NCI-H345 treated with DMSO at 0.1 percent for 48 hours (cell line): ENCODE measurements at regions not wholly inside any gene's neighbourhood (a gene's known extent, or its start where the extent isn't known, plus 50 kb on each side); places are given as distances from the start of the nearest gene placed in this dataset.
"Not testable (repeated sequence)": the region's sequence is repeated elsewhere in the genome, so short reads cannot be mapped to it uniquely, and the experiment has no call there.

ENCODE experiments used
- DNase-seq: peaks from one replicate; lab custom pipeline; 2025; ENCODE audit not compliant: unreplicated experiment; lab: John Stamatoyannopoulos, UW

DNA sequence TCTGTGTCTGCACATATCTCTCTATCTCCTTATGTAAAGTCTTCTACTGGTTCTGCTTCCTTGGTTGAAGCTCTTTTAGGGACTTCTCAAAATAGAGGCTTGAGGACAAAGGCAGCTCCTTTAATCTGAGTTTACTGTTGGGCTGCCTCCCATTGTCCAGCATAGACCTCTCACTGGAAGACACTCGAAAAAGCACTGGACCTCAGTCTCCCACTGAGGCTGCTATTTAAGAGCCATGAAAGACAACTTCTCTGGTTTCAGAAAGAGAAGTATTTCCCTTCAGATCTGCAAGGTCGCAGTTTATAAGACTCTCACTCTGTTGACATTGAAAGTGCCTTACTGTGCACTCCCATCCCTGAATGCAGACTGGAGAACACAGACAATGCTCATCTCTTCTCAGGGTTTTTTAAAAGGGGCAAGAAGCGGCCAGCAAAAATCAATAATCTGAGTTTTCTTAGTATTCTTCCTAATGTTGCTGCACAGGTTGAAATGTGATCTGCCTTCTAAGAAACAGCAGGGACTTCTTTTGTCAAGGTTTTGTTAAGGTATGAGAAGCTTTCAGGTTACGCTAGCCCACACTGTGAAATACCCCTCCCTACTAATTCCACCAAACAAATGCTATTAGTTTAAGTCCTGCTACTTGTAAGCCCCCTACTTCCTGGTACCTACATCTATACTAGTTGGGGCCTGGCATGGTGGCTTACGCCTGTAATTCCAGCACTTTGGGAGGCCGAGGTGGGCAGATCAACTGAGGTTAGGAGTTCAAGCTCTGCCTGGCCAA lies 450.0 kb upstream of the SLC10A2 start:
- DNase-seq: no peak

DNA sequence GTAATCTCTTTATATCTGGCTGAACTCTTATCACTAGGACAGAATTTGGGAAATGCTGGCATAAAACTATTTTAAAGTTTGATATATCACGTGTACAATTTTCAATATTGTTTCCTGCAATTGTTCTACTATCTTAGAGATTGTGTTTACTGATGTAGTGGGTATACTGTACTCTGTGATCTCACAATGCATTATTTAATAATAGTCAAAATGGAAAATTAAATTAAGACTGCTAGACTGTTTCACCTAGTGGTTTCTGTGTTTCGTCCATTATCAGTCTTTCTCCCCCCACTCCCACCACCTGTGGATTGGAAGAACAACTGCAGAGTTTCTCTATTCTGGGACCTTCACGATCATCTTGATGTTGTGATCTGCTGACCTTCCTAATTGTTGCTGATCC lies 449.2 kb upstream of the SLC10A2 start:
- no peak for DNase-seq

GRCh38 chr13:103514619-103515018 lies 448.4 kb upstream of the SLC10A2 start:
- no peak for DNase-seq

DNA sequence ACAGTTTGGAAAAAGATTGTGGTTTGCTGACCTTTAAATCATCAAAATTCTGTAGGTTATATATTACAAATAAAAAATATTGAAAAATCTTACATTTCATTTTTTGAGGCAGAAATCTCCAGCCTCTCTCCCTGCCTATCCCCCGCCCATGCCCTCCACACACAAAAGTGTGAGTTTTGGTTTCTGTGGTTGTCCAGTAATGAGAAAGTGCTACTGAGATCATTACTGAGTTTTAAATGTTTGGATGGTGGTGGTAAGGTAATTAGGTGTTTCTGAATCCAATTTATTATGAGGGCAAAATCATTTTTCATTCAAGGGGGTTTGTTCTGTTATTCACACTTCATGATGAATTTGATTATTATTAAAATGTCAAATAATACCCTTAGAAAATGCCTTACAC lies 448.0 kb upstream of the SLC10A2 start:
- no peak for DNase-seq

GRCh38 chr13:103510007-103510535 lies 443.9 kb upstream of the SLC10A2 start:
- DNase-seq: no peak

- DNase-seq: no peak
These were observed 431.2 kb upstream of the SLC10A2 start for GRCh38 chr13:103497404-103497803.

DNA sequence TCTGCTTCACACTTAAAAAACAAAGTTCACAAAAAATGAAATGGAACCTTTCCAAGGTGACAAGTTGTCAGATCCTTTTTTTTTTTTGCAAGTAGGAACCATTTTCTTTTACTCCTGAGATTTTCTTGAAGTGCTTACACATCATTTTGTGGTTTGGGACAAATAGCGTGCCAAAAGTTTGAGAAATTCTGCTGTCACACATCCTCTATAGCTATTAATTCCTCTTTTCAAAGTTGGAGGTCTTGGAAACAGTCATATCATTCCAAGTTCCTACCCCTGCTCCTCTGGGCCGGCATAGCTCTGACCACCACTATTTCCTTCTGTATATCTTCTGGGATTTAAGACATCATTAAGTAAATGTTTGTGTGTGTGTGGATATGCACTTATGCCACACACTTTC lies 421.6 kb upstream of the SLC10A2 start:
- DNase-seq: no peak

DNA sequence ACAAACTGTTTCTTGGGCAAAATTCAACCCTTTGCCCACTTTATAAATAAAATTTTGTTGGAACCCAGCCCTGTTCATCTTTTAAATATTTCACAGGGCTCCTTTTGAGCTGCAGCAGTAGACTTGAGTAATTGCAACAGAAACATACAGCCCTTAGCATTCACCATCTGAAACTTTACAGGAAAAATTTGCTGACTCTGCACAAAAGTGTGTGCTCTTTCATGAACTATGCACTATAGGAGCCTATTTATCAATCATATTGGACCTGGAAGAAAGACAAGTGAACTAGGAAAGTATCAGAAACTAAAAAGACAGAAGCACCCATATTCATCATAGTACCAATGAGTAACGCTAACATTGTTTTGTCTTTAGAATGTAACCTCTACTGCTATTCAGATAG lies 406.9 kb upstream of the SLC10A2 start:
- no peak for DNase-seq

GRCh38 chr13:103471896-103472295 lies 405.7 kb upstream of the SLC10A2 start:
- no peak for DNase-seq

- no peak for DNase-seq
These were observed 403.6 kb upstream of the SLC10A2 start for GRCh38 chr13:103469771-103470170.

- DNase-seq: no peak
These were observed 400.5 kb upstream of the SLC10A2 start for GRCh38 chr13:103466761-103467160.

GRCh38 chr13:103460246-103460645 lies 394.0 kb upstream of the SLC10A2 start:
- not testable (repeated sequence) for DNase-seq

DNA sequence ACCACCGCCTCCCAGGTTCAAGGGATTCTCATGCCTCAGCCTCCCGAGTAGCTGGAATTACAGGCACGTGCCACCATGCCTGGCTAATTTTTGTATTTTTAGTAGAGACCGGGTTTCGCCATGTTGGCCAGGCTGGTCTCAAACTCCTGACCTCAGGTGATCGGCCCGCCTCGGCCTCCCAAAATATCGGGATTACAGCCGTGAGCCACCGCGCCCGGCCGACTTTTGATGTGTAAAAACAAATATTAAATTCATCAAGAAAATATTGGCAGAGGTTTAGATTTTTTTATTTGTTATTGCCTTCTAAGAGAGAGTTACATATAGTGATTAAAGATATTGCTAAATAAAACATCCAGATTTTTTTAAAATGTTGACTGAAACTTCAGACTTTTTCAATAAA lies 390.8 kb upstream of the SLC10A2 start:
- not testable (repeated sequence) for DNase-seq

DNA sequence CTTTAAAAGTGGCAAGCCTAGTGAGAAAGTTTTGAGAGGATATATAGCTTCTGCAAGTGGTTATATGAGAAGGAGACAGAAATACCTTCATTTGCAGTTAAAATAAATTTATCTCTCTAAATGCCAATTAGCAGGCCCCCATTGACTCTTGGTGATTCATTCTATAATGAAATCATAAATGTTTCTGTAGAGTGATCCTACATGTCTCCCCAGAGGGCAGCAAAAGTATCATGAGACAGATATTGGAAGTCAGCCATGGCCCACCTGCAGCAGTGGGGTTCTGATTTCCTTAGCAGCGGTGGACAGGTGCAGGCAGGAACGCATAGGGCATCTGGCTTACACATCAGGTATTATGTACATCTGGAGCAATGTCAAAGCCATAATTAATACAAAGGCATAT lies 385.4 kb upstream of the SLC10A2 start:
- peak; percentile 26 for DNase-seq

DNA sequence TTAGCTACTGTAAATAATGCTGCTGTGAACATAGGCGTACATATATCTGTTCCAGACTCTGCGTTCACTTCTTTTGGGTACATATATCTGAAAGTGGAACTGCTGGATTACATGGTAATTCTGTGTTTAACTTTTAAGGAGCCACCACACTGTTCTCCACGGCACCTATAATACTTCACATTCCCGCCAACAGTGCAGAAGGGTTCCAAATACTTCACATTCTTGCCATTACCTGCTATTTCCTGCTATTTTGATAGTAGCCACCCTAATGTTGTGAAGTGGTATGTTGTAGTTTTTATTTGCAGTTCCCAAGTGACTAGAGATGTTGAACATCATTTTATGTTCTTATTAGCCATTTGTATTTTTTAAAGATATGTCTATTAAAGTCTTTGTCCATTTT lies 377.4 kb upstream of the SLC10A2 start:
- no peak for DNase-seq

- no peak for DNase-seq
These were observed 371.4 kb upstream of the SLC10A2 start for GRCh38 chr13:103437651-103438050.

DNA sequence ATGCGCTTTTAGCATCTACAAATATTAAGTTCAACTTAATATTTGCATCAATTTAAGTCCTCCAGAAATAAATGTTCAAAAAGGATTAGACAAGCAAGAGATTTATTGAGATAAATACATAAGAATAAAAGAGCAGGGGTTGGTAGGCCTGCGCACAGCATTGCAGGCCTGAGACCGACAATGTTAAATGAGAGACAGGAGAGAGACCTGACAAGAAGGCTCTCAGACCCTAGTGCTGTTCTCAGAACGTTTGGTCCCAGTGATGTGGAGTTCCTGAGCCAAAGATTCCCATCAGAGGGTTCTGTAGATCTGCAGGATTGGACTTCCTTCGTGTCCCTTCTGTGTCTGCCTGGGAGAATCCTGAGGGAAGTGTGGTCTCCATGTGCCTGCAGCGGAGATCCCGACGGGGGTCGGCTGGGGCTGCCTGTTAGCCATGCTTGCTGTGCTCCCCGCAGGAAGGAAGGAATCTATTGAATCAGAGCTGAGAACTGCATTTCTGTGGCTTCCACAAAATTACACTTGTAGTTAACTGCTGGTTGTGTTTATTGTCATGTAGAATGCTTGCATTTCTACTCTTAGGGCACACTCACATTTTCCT lies 369.9 kb upstream of the SLC10A2 start:
- no peak for DNase-seq

DNA sequence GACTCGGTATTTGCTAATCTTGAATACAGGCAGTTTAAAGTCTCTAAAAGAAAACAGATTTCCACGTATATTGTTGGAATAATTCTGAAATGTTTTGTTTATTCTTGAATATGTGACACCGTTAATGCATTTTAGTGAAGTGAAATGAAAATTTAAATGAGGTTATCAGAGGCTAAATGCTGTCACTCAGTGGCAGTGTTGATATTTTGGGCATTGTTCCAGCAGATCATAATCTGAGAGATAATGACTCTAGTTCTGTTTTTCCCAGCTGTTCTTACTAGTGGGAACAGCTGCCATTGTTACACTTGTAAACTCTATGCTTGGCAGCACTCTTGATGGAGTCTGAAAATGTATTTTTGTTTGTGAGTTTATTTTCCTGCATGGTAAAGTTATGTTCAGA lies 365.6 kb upstream of the SLC10A2 start:
- peak; percentile 14 for DNase-seq

DNA sequence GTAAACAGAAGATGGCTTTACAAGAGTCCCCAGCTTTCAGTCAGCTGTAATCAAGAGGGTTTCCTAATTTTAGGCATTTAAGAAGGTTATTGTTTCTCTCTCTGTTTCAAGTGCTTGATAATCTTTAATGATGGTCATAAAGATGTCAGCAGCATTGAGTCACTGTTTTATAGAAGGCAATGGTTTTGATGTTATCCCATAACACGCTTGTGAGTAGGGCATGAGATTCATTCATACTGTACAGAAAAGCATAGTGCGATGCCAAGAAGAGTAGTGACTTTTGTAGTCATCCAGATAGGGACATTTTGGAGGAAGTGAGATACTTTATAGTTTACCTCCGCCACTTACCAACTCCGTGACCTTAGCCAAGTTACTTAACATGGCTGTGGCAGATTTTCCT lies 364.2 kb upstream of the SLC10A2 start:
- no peak for DNase-seq

DNA sequence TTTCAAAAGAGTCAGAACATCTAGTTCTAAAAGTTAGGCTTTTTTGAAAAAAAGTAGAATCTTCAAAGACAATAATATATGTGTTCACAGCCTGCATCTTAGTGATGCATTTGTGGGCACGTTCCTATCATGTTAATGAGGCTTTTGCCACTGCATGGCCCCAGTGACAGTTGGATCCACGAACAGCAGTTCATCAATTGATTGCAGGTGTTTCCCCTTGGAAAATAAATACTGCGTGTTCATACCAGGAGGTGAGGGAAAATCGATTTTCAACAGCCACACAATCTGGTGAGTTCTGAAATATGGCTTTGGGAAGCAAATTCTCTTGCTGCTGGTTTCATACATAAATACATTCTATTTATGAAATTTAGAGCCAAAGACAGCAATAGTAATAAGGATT lies 343.8 kb upstream of the SLC10A2 start:
- no peak for DNase-seq

- no peak for DNase-seq
These were observed 340.8 kb upstream of the SLC10A2 start for GRCh38 chr13:103406967-103407366.

DNA sequence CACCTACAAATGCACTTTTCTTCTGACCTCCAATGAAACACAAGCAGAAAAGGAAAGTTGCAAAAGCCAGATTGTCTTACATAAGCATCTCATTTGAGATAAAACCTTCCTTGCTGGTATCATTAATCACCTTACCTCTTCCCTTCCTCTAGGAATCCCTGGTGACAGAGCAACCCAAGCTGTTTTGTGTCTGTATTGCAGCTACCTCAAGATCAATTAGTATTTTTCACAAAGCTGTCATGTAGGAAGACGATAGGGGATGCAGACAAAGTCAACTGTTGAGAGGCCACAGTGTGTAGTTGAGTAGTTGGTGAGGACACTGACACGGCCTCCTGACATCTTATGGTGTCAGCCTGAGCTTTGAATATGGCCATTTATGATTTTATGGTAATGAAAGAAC lies 339.1 kb upstream of the SLC10A2 start:
- DNase-seq: no peak

DNA sequence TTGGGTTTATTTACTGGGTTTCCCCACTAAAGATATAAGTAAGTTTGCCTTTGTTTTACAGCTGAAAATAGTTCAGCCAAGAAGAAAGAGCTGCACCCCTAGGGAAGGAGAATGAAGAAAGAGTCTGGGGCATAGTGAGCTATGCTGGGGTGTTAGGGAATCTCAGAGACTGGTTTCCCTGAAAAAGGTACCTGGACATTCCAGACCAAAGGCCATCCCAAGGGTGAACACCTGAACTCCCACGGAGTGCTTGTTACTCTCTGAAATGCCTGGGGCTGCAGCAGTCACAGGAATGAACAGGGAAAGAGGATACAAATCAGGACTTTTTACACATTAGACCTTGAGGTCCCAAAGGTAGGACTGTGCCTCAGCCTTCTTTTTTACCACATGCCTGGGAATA lies 337.6 kb upstream of the SLC10A2 start:
- DNase-seq: no peak
